Hypothalamus (tissue), 51 donors: ENCODE measurements at regions not wholly inside any gene's neighbourhood (a gene's known extent, or its start where the extent isn't known, plus 50 kb on each side); places are given as distances from the start of the nearest gene placed in this dataset.
A peak's percentile ranks its signal among the peaks of the same experiment; 100 is the strongest.

Experiments
- DNase-seq, 51 donors: peaks; one replicate each; lab custom pipeline; 2025; lab: John Stamatoyannopoulos, UW

- DNase-seq = no peak
Measured at GRCh38 chr6:71510856-71511255, 222.2 kb downstream of the OGFRL1 start.

- no peak for DNase-seq
Measured at GRCh38 chr6:71512256-71512655, 223.6 kb downstream of the OGFRL1 start.

- no peak for DNase-seq
Measured at GRCh38 chr6:71513036-71513435, 224.4 kb downstream of the OGFRL1 start.

- DNase-seq = no peak
Measured at GRCh38 chr6:71523548-71523947, 234.9 kb downstream of the OGFRL1 start.

- DNase-seq = no peak
Measured at GRCh38 chr6:71524201-71524600, 235.6 kb downstream of the OGFRL1 start.

- DNase-seq = no peak
Measured at GRCh38 chr6:71527886-71528285, 239.3 kb downstream of the OGFRL1 start.

- DNase-seq = no peak
Measured at GRCh38 chr6:71529026-71529425, 240.4 kb downstream of the OGFRL1 start.

GRCh38 chr6:71529769-71530168, 241.2 kb downstream of the OGFRL1 start:
- no peak for DNase-seq

- no peak for DNase-seq
Measured at GRCh38 chr6:71531006-71531405, 242.4 kb downstream of the OGFRL1 start.

- DNase-seq = peak in 1 of 51 donors; percentile 18
Measured at GRCh38 chr6:71531841-71532240, 243.2 kb downstream of the OGFRL1 start.

- DNase-seq = peak in 2 of 51 donors; percentile 2 to 10
Measured at GRCh38 chr6:71533939-71534379, 245.3 kb downstream of the OGFRL1 start.

- no peak for DNase-seq
Measured at GRCh38 chr6:71534921-71535320, 246.3 kb downstream of the OGFRL1 start.

- DNase-seq = no peak
Measured at GRCh38 chr6:71537717-71538116, 249.1 kb downstream of the OGFRL1 start.

- DNase-seq = no peak
Measured at GRCh38 chr6:71544028-71544427, 255.4 kb downstream of the OGFRL1 start.

GRCh38 chr6:71544906-71545305, 256.3 kb downstream of the OGFRL1 start:
- DNase-seq = no peak

GRCh38 chr6:71545905-71546304, 257.3 kb downstream of the OGFRL1 start:
- no peak for DNase-seq

- DNase-seq = no peak
Measured at GRCh38 chr6:71551798-71552197, 263.2 kb downstream of the OGFRL1 start.

- DNase-seq = no peak
Measured at GRCh38 chr6:71556141-71556540, 267.5 kb downstream of the OGFRL1 start.

- no peak for DNase-seq
Measured at GRCh38 chr6:71558974-71559373, 270.4 kb downstream of the OGFRL1 start.

GRCh38 chr6:71567562-71567961, 279.0 kb downstream of the OGFRL1 start:
- DNase-seq = no peak

GRCh38 chr6:71577766-71578165, 289.2 kb downstream of the OGFRL1 start:
- DNase-seq = no peak

GRCh38 chr6:71579902-71580301, 291.3 kb downstream of the OGFRL1 start:
- DNase-seq = no peak

GRCh38 chr6:71582820-71583219, 294.2 kb downstream of the OGFRL1 start:
- DNase-seq = no peak
